Anterior cingulate cortex (tissue), 58 donors: ENCODE measurements at regions not wholly inside any gene's neighbourhood (a gene's known extent, or its start where the extent isn't known, plus 50 kb on each side); places are given as distances from the start of the nearest gene placed in this dataset.

Source experiments
- DNase-seq, 58 donors: peaks; one replicate each; lab custom pipeline; 2025; lab: John Stamatoyannopoulos, UW

DNA sequence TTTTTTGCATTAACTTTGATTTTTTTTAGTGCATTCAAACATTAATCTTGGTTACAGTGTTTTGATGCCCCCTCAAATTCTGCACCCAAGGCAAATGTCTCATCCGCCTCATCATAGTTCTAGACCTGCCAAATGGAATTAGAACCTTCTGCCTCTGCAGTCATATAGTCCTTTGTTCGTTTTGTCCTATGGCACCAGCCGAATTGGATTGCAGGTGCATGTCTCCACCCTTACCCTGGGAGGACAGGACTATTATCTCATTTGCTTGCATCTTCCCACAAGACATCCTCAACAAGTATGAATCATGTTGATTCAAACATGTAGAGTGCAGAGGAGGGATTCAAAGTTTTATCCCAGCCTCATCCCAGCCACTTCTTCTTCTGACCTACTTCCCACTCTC lies 579.1 kb downstream of the VRK1 start:
- no peak for DNase-seq

DNA sequence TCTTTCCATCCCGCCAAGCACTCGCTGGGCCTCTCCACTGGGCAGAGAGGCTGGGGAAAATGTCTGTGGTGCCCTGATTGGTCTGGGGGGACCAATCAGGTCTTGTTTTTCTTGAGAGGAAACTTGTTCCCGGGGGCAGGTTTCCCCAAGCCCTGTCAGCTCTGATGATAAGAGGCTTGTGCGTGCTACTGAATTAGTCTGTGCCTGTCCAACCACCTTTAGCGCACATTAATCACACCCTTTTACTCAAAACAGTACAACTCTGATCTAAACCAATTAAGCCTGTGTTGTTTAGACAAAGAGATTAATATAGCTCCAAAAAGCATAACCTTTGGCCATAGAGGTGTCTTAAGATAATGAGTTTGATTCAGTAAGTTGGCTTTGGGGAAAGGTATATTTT lies 580.4 kb downstream of the VRK1 start:
- no peak for DNase-seq

DNA sequence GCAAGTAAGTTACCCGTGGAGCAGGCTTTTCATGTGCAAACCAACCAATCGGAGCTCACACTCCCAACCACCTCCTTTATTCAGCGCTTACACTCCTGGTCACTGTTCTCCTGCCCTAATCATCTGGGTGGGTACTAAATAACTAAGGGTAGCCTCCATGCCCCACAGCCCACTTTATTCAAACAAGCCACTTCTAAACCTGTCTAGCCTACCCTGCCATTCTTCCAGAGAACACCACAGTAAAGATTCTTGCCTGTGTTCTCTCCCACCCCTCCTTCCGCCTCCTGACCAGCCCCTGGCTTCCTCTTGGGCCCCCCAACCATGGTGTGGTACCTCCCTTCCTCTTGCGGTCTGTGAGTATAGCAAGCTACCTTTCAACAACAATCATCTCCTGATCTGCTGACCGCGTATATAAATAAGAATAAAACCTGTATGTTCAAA lies 581.9 kb downstream of the VRK1 start:
- no peak for DNase-seq

DNA sequence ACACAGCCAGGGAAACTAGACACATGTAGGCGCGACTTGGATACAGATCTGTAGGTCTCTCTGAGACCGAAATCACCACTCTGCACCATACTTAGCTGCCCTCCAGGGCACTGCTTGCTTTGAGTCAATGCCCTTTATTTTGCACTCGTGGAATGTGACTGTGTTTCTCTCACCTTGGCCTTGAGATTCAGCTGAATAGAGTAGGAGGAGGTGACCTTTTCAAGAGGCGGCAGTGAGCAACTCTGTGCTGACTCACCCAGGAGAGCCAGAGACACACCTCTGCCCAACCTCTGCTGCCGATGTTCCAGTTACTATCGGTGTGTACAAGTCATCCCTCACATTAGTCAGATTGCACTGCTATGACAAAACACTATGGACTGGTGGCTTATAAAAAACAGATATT lies 583.4 kb downstream of the VRK1 start:
- no peak for DNase-seq

DNA sequence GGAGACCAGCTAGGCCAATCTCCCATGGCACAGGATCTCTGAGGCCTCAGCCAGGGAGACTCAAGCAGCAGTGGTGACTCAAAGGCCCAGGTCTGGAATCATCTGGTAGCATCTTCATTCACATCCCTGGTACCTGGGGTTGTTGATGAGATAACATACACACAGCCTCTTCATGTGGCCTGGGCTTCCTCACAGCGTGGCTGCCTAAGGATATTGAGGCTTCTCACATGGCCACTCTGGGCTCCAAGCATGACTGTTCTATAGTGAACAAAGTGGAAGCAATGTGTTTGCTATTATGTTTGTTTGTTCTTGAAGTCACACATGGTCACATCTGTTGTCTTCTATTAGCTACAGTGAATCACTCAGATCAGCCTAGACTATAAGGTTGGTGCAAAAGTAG lies 584.1 kb downstream of the VRK1 start:
- DNase-seq: no peak

DNA sequence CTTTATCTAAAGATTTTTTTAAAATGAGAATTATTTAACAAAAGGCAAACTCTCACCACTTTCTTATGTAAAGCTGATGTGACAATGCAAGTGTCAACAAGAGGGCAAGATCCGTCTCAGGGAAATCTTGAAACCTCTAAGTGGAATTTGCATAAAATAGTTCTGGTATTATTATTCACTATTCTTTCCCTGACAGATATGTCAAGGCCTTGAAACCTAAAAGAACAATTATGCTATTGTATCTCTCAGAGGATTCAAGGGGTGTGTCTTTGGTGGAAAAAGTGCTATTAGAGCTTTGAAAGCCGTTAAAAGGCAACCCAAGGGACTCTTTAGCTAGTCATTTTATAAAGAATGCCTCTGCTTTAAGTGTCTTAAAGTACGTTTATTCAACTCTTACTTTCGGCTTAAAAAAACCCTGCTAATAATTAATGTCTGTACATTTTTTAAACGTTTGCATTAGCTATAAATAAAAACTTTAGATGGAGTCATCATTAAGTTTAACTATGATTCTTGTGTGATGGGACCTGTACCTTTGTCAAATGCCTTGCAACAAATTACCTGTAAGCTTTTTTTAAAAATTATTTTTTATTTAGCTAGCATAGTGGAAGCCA lies 585.5 kb downstream of the VRK1 start:
- no peak for DNase-seq

DNA sequence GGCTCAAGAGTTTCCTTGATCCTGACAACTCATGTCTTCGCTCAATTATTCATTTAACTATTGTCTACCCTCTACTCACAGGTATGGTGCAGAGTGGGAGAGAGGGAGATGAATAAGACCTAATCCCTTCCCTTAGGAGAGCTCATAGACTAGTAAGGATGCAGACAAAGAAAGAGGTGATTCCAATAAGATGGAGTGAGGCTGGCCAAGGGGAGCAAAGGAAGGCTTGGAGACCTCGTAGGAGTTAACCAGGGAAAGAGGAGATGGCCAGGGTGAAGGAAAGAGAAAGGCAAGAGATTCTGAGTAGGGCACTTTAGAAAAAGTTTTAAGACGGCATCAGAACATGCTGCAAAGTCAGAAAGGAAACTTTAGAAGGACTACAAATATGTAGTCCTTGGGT lies 588.5 kb downstream of the VRK1 start:
- no peak for DNase-seq

DNA sequence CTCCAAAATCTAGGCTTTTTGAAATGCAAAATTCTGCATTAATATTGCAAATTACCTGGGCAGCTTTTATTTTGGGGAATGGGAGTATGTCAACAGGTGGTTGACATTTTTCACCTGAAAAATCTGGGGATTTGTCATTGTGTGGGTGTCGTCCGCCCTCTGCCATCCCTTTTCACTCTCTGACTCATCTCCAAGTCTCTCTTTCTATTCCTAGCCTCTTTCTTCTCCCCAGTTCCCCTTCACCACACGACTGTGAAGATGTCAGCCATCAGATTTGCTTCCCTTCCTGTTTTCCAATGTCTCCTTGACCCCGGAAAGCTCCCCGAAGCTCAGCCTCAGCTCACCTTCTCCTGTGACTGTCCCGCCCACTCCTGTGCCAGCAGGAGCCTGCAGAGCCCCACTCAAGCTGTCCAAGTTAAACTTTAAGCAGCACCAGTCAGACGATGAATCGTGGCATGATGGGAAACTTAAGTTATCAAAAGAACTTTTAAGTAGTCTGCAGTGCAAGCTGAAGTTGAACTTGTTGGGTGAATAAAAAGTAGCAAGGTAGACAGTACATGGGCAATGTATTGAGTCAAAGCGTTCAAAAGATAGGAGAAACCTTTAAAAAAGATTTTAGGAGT lies 590.2 kb downstream of the VRK1 start:
- no peak for DNase-seq

DNA sequence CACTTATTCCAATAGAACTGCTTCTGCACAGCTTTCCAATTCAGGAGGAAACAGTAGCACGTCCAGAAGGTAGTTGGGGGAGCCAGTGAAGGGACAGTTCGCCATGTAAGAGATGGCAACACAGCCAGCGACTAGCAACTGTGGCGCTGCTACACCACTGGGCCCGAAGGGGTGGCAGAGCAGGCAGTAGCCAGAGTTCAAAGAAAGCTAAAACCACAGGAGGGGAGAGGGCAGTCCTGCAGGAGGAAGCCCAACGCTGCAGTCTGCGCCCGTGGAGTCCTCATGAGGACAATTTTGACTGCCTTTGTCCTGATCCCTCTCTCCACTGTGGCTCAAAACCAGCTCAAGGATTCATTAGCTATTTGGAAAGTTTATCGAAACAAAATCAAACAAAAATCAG lies 591.2 kb downstream of the VRK1 start:
- no peak for DNase-seq

DNA sequence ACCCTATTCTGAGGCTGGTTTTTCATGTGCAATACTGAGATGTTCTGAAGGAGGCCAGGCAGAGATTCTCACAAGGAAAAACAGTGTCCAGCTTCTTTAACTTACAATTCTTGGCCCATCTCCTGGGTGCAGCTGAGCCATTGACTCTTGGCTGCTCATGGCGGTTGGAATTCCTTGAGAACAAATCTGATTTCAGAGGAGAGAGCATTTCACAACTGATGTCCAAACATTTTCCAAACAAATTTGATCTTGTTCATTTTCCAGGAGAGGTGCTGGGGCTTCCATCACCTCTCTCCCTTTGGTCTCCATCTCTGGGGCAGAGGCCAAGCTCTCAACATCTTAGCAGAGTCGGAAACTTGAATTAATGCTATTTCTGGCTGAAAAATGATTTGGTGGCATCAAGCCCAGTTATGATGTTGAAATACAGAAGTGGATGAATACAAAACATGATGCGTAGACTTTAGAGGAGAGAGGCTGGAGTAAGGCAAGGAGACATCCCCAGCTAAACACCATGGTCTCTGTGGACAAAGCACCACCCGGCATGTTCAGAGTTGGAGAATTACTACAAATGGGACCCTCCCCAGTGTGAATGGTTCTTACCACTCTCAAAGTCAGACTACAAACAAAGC lies 593.0 kb downstream of the VRK1 start:
- no peak for DNase-seq

DNA sequence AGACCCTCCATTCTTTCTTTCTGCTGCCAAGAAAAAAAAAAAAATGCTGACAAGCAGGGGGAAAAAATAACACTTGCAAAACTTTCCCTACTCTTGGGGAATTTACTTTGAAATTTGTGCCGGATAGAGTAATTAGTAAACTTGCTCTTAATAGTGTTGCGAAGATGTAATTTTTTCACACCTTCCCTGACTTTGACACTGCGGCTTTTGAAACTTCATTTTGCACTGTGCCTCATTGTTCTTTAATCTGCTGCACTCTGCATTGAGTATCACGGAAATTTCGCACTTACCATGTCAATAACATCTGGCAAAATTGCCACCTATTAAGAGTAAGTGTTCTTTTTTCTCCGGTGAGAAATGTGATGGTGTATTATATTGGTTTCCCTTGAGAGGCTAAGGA lies 596.1 kb downstream of the VRK1 start:
- no peak for DNase-seq

DNA sequence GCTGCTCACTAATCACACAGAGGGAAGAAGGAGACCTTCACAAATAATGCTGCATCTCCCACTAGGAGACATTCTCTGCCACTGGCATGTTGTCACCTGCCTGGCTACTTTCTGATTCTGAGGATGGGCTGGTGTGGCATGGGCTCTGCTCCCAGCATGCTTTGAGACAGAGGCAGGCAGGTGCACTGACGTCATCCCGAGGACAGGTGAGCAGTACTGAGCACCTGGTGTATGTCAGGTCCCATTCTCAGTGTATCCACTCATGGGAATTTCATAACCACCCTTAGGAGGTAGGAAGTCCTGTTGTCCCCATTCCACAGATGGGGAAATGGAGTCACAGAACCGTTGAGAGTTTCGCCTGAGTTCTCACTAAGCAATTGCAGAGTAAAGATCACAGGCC lies 597.9 kb downstream of the VRK1 start:
- no peak for DNase-seq

DNA sequence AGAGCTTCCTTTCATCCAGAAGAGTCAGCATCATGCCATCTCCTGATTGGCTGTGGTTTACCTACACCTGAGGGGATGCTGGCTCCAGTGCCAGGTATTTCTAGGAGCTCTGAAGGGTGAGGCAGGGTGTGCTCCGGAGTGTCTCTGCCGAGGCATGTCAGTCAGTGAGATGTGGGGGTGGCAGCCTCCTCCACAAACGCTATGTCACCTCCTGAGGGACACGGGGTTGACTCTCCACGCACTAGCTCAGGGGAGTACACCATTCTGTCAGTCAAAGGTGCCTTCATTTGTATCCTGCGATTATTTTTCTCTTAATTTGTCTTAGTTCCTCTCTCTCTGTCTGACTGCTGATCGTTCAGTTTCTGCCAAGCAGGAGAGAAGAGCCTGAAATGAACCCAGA lies 604.5 kb downstream of the VRK1 start:
- DNase-seq: peak in 1 of 58 donors; percentile 62

DNA sequence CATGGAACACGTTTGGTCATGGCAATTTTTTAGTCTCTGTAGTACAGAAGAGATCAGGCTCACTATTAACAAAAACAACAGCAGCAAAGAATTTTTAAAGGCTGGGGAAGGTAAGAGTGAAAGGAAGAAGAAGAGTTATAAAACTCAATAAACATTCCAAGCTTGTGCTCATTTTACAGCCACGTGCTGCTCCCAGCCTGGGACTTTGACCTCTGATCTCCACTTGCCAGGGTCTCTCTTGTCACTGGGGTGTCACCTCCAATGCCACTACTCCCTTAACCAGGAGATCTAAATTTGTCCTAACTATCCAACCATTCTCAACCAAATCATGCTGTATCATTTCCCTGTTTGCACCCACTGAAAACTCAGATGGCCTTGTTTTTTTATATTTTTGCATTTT lies 605.1 kb downstream of the VRK1 start:
- DNase-seq: no peak

DNA sequence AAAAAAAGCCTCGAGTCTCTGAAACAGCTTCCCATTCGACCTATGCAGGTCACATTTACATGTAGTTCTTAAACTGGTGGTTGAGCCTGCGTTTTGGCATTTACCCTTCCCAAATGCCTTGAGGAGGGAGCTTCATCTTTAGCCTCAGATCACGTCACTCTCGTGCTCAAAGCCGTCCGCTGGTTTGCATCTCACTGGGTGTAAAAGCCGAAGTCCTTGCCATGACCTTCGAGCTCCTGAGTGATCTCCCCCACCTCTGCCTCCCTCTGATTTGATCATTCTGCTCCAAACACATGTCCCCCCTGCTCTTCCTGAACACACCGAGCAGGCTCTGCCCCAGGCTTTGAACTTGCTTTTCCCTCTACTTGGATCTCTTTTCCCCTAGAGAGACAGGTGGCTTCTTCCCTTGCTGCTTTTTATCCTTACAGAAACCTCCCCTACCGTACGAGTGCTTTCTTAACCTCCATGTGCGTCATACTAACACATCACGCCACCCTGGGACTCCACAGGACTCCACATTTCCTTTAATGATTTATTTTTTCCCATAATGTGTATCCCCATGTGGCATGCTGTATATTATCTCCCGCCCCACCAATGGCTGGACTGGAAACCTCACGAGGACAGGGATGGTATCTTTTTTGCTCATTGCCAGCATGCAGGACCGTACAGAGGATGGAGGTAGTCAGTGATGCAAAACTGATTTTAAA lies 610.7 kb downstream of the VRK1 start:
- no peak for DNase-seq

DNA sequence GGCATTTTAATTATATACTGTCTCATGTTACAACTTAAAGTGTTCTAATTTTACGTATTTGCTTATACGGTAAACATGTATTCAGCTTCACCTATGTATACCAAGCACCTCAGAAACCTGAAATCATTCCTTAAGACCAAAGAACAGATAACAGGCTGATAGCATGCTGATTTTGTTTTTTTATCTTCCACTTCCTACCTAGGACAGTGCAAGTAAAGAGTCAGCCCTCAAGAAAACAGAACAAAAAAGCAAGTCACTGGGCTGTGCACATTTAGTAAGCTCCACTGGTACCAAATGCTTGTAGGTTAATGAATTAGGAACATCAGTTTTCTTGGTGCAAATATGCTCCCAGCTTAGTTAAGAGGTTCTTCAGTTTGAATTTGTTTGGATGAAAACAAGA lies 611.3 kb downstream of the VRK1 start:
- no peak for DNase-seq

DNA sequence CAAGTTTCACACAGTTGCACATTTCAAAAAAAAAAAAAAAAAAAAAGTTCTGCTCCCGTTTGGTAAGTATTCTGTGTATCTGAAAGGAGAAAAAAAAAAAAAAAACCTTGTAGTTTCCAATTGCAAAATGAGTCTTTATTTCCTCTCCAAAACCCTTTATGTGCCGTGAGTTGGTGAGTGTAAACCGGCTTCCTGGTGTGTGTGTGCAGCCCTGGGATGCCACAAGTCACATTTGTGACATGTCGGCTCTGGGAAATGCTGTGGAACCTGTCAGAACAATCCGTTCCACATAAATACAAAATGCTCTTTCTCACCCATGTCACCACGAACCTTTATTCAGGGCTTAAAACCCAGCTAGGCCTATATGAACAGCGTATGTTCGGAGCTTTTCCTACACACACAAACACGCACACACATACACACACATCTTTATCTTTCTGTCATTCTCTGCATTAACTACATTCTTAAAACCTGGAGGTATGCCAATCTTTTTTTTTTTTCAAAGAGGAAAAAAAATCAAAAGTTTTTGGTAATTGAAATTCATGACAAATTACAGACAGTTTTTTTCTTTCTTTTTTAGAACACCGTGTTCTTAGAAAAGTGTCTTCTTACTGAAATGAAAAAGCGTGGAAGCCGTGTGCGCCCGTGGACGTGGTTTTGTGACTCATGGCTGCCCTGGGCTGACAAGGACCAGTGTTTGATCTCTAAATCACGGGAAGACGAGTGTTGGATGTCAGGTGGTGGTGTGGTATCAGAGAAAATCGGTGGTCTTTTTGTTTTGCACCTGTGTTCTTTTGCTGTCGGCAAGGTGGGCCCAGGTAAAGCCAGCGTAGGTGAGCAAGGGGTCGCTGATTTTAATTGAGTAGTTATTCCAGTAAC lies 612.0 kb downstream of the VRK1 start:
- no peak for DNase-seq

DNA sequence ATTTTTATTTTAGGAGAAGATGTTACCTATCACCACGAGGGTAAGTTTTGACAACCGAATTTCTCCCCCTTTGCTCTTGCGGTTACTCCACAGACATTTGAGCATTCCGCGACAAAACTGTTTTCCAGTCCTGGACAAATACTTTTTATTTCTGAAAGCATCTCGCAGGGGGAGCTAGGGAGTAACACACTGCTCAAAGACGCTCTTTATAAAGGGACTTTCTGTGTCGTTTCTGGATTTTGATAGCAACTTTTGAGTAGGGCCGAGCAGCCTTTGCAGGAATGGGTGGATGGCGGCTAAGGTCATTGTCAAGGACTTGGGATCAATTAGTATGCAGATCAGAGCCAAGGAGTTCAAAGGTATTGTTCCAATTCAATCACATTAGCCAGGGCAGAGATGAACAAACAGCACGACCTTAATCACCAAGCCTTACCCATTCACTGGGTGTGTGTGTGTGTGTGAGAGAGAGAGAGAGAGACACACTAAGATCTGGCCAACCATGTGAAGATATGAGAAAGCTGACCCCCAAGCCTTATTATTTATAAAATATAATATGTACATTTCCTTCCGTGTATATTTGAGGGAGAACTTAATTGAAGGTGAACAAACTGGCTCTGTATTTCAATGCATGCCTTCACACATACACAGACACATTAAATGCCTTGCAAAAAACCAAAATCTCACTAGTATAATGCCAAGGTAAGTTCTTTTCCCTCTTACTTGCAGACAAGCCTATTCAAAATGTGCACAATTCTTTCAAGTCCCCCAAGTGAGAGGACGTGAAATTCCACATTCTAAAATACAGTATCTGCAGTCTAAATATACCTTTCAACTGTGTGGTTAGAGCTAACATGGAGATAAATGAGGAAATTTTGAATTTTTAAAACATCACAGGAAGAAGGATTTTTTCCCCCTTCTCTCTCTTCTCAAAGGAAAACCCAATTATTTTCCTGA lies 613.8 kb downstream of the VRK1 start:
- peak in 5 of 58 donors; percentile 3 to 12 (median 3) for DNase-seq

DNA sequence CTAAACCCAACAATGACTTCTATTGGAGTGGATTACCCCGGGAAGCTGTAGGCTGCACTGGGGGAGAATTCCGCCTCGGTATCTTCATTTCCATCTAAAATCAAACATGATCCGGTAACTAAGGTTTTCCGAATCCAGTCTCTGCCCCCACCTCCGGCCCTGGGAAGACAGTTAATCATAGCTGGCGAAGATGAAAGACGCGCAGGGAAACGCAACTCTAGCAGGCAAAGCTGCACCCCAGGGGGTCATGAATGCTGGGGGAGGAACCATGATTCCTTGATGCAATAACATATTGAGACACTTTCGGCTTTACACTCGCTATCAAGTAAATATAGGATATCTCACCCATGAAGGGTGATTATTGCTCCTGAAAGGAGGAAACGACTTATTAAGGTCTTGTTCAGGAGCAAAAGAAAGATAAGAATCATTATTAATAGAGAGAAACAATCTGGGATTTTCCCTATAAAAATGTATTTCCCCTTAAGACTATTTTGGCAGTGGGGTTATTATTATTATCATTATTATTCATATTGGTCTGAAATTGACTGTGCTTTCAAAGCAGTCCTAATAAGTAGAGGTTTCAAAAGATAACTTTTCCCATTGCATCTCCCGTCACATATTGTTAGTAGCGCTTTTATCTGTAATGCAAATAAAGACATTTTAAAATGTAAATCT lies 614.9 kb downstream of the VRK1 start:
- DNase-seq: peak in 1 of 58 donors; percentile 17
